ENCODE measurements at regions not wholly inside any gene's neighbourhood (a gene's known extent, or its start where the extent isn't known, plus 50 kb on each side); places are given as distances from the start of the nearest gene placed in this dataset.

- Histone ChIP-seq H3K9me3 (no peaks in the 10 kb centered on the region), H3K4me3 (no peak overlapping the region), H3K27me3 (ENCODE audit: insufficient read depth in 3 of 3, low read length in 2 of 3) (no peaks in the 10 kb centered on the region), H3K4me1 (no peaks in the 10 kb centered on the region), H3K27ac (no peak overlapping the region), H3K36me3 (ENCODE audit: insufficient read depth in 1 of 2, low read depth in 1 of 2) (no peaks in the 10 kb centered on the region)
- ATAC-seq, result no peak
- TF ChIP-seq CTCF (IDR thresholded peaks at IDR 0.05), result no peak
- intact Hi-C loops (cut with DNase I), result no loop called here
- WGBS, 3 donors, result 72 to 80% (median 80%) methylated on average over 5 of the region's 5 CpGs
- no peak for DNase-seq
Observed at GRCh38 chr3:116852803-116853202, 143.2 kb downstream of the TUSC7 start.

- Histone ChIP-seq H3K9me3 (no peaks in the 10 kb centered on the region), H3K27ac (no peak overlapping the region), H3K4me1 (no peaks in the 10 kb centered on the region), H3K36me3 (ENCODE audit: insufficient read depth in 1 of 2, low read depth in 1 of 2) (no peaks in the 10 kb centered on the region), H3K4me3 (no peak overlapping the region), H3K27me3 (ENCODE audit: insufficient read depth in 3 of 3, low read length in 2 of 3) (peaks cover 0 to 9% (median 0%) of the 10 kb centered on the region in 3 donors)
- ATAC-seq, result no peak
- no peak for TF ChIP-seq CTCF (IDR thresholded peaks at IDR 0.05)
- intact Hi-C loops (cut with DNase I), result no loop called here
- no peak for DNase-seq
- WGBS, 3 donors, result 34 to 42% (median 37%) methylated on average over 3 of the region's 3 CpGs
Observed at GRCh38 chr3:116863270-116863770, 153.7 kb downstream of the TUSC7 start.

GRCh38 chr3:116863822-116864589, 154.4 kb downstream of the TUSC7 start:
- DNase-seq, result no peak
- H3K4me3 ChIP-seq, result peak overlapping the region; percentile 28
- ATAC-seq, result no peak
- no peak overlapping the region for H3K27ac ChIP-seq
- no peaks in the 10 kb centered on the region for H3K4me1 ChIP-seq
- H3K9me3 ChIP-seq, result no peaks in the 10 kb centered on the region
- intact Hi-C loops (cut with DNase I), result no loop called here
- 4 to 6% (median 4%) methylated on average over 16 of the region's 16 CpGs for WGBS, 3 donors
- H3K27me3 ChIP-seq (ENCODE audit: insufficient read depth in 3 of 3, low read length in 2 of 3), result peaks cover 0 to 9% (median 0%) of the 10 kb centered on the region in 3 donors
- H3K36me3 ChIP-seq (ENCODE audit: insufficient read depth in 1 of 2, low read depth in 1 of 2), result no peaks in the 10 kb centered on the region
- no peak for TF ChIP-seq CTCF (IDR thresholded peaks at IDR 0.05)

GRCh38 chr3:116864590-116864927, 155.0 kb downstream of the TUSC7 start:
- ATAC-seq (no peak), DNase-seq (no peak)
- Histone ChIP-seq H3K9me3 (no peaks in the 10 kb centered on the region), H3K4me1 (no peaks in the 10 kb centered on the region), H3K36me3 (ENCODE audit: insufficient read depth in 1 of 2, low read depth in 1 of 2) (no peaks in the 10 kb centered on the region), H3K4me3 (no peak overlapping the region), H3K27me3 (ENCODE audit: insufficient read depth in 3 of 3, low read length in 2 of 3) (peaks cover 0 to 9% (median 0%) of the 10 kb centered on the region in 3 donors), H3K27ac (no peak overlapping the region)
- TF ChIP-seq CTCF (IDR thresholded peaks at IDR 0.05), result no peak
- WGBS, 3 donors, result 5 to 8% (median 6%) methylated on average over 7 of the region's 7 CpGs
- intact Hi-C loops (cut with DNase I), result no loop called here

GRCh38 chr3:116870379-116870778, 160.8 kb downstream of the TUSC7 start:
- Histone ChIP-seq H3K36me3 (ENCODE audit: insufficient read depth in 1 of 2, low read depth in 1 of 2) (no peaks in the 10 kb centered on the region), H3K9me3 (no peaks in the 10 kb centered on the region), H3K4me3 (no peak overlapping the region), H3K27me3 (ENCODE audit: insufficient read depth in 3 of 3, low read length in 2 of 3) (no peaks in the 10 kb centered on the region), H3K4me1 (no peaks in the 10 kb centered on the region), H3K27ac (no peak overlapping the region)
- ATAC-seq (no peak), DNase-seq (no peak)
- 40 to 47% (median 46%) methylated on average over 4 of the region's 4 CpGs for WGBS, 3 donors
- no peak for TF ChIP-seq CTCF (IDR thresholded peaks at IDR 0.05)
- intact Hi-C loops (cut with DNase I), result no loop called here
